Muscle of arm (tissue), 1 donor: ENCODE measurements at regions not wholly inside any gene's neighbourhood (a gene's known extent, or its start where the extent isn't known, plus 50 kb on each side); places are given as distances from the start of the nearest gene placed in this dataset.
"Not testable (repeated sequence)": the region's sequence is repeated elsewhere in the genome, so short reads cannot be mapped to it uniquely, and the experiment has no call there.

ENCODE experiments used
- DNase-seq: peaks from one replicate; pipeline ENCODE4 v3.0.0-alpha.2; 2013

GRCh38 chr5:172548981-172549687 lies 91.9 kb upstream of the NEURL1B start:
- no peak for DNase-seq

GRCh38 chr5:172548311-172548731 lies 92.7 kb upstream of the NEURL1B start:
- no peak for DNase-seq

- no peak for DNase-seq
Observed at GRCh38 chr5:172546196-172546595, 91.9 kb upstream of the SH3PXD2B start.

- DNase-seq = no peak
Observed at GRCh38 chr5:172545291-172545801, 91.0 kb upstream of the SH3PXD2B start.

DNA sequence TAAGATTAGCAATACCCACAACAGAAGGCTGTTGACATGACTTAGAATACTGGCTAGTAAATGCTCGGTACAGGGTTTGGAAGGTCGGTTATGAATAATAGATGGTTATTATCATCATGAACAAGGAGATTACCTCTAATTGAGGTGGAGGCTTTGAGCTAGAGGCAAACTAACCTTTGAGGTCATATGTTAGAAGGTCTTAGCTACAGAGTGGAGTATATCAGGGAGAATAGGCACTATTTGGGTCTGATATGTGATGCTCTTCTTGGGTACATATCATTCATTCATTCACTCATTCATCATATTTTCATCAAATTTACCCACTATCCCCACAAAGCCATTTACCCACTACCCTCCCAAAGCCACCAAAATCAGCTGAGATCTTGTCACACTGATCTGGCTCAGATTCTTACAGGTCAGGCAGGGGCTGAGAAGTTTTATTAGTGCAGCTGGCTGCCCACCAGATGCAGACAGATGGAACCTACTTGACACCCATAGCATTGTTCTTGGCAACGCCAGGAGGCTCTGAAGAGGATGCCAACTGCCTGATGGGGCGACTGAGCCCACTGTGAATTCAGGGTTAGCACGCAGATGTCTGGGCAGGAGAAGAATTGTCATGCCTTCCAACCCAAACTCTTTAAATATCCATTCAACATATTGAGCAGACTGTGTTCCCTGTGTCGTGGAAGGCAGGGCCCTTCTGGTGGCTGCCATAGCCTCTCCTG lies 90.2 kb upstream of the SH3PXD2B start:
- DNase-seq = no peak

GRCh38 chr5:172543484-172544298 lies 89.4 kb upstream of the SH3PXD2B start:
- no peak for DNase-seq

DNA sequence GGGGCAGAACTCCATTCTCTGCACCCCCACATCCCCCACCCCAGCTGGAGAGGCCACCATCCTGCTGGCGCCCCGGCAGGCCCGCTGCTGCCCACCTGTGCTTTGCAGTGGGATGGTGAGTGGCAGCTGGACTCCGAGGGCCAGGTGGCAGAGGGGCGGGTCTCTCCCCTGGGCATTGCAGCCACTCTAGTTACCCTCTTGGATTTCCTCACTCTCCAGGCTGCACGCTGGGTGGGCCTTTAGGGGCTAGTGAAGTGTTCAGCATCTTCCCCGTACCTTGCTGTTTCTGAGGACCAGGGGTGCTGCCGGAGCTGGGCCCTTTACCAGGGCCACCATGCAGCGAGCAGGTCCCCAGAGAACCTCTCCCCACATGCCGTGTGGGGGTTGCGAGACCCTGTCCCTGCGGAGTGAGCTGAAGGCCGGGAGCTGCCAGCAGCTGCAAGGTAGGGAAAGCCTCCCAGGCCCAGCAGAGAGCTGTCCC lies 88.4 kb upstream of the SH3PXD2B start:
- DNase-seq = no peak

- DNase-seq = no peak
Observed at GRCh38 chr5:172541773-172542136, 87.4 kb upstream of the SH3PXD2B start.

GRCh38 chr5:172541099-172541772 lies 86.9 kb upstream of the SH3PXD2B start:
- no peak for DNase-seq

DNA sequence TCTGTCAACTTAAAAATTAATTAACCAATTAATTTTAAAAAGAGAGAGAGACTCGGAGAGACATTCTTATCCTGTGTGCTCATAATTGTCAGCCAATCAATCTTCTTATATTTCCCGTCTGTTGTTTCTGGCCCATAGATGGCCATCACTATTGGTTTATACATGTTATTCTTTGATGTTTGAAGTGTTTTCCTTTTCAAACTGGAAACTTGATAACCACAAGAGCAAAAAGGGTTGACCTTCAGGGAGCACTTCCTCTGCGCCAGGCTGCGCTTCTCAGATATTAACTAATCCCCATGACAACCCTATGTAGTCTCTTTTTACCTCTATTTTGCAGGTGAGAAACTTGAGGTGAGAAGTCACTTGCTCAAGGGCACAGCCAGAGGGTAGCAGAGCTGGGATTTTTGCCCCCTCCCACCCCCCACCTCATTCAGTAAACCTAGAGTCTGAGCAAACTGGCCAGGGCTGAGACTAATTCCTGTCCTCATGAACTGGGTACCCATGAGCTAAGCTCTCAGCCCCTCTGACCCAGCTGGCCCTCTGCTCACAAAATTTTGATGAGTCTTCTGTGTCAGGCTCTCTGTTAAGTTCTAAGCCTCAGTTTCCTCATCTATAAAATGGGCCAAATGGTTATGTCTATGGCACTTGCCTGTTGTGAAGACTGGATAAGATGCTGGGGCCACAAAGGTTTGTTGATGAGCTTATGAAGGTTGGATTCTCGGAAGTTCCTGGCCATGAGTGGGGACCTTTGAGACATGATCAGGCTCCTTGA lies 86.0 kb upstream of the SH3PXD2B start:
- no peak for DNase-seq

DNA sequence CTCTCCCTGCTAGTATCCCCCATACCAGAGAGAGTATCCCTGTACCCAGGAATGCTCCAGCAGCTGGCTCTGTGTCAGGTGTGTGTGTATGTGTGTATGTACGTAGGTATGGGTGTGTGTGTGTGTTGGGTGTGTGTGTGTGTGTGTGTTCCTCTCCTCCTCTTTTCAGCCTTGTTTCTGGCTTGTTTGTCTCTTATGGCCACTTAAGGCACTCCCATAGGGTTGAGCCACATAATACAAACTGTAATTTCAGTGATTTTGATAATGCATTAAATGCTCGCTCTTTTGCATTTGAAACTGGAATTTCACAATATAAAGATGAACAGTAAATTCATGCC lies 80.8 kb upstream of the SH3PXD2B start:
- DNase-seq = no peak

GRCh38 chr5:172534229-172535107 lies 80.1 kb upstream of the SH3PXD2B start:
- DNase-seq = no peak

DNA sequence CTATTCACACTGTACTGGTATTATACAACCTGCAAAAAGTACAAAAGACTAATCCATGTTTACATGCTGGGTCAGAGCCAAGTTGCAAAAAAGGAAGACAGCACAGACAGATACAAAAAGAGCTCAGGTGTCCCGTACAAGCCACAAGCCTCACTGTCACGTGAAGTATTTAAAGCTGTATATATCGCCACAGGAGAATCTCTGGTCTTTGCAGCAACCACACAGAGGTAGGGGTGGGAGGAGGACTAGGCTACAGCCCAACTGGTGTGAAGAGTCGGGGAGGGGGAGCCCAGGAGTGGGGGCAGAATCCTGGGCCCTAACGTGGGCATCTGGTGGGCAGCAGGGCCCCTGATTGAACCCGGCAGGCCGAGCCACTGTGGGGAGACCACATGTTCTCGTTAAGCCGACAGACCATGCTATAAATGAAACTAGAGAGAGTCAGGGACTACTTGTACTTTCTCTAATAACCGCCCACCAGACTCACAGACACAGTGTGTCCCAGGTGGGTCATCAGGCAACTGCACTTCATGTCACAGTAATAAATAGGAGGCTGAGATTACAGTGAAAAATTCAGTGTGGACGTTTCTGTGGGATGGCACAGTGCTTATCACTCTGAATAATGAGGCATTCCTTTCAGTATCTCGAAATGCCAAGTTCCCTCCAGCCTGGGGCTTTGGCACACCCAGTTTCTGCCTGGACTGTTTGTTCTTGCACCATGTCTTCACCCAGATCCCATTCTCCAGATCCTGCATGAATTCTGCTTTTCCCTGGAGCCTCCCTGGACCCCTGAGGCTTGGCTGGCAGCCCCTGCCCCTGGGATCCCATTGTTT lies 79.3 kb upstream of the SH3PXD2B start:
- no peak for DNase-seq

- DNase-seq = no peak
Observed at GRCh38 chr5:172533058-172533398, 78.7 kb upstream of the SH3PXD2B start.

DNA sequence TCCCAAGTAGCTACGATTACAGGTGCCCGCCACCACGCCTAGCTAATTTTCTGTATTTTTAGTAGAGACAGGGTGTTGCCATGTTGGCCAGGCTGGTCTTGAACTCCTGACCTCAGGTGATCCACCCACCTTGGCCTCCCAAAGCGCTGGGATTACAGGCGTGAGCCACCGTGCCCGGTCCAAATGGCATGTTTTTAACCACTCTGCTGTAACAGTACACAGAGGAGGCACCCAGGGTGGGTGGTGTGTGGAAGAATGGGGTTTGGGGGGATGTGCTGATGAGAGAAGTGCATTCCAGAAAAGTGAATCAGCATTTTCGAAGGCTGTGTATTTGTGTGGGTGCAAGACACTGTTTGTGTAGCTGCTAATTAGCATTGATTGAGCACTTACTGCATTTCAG lies 78.1 kb upstream of the SH3PXD2B start:
- DNase-seq = not testable (repeated sequence)

- no peak for DNase-seq
Observed at GRCh38 chr5:172531704-172532026, 77.3 kb upstream of the SH3PXD2B start.

GRCh38 chr5:172530878-172531703 lies 76.8 kb upstream of the SH3PXD2B start:
- DNase-seq = no peak

GRCh38 chr5:172530406-172530805 lies 76.1 kb upstream of the SH3PXD2B start:
- no peak for DNase-seq
